Mammary epithelial cell (primary cell): ENCODE measurements at regions not wholly inside any gene's neighbourhood (a gene's known extent, or its start where the extent isn't known, plus 50 kb on each side); places are given as distances from the start of the nearest gene placed in this dataset.

Experiments
- EZH2 ChIP-seq: IDR thresholded peaks from 2 replicates; pipeline ENCODE4 v1.6.1; 2012; ENCODE audit warnings: low read length, inconsistent platforms, borderline replicate concordance
- TF ChIP-seq, protein P1 (sequence below), 2 donors: IDR thresholded peaks in 1 of 2; conservative IDR thresholded peaks in 1 of 2; 2 replicates each; pipeline ENCODE4 v1.5.1; 2011 to 2012; ENCODE audit warnings: inconsistent platforms in 2 of 2, low read length in 2 of 2, mild to moderate bottlenecking in 2 of 2, control low read depth in 1 of 2, low read depth in 1 of 2; ENCODE audit not compliant: insufficient read depth in 1 of 2; ENCODE audit errors: extremely low read depth in 1 of 2

DNA sequence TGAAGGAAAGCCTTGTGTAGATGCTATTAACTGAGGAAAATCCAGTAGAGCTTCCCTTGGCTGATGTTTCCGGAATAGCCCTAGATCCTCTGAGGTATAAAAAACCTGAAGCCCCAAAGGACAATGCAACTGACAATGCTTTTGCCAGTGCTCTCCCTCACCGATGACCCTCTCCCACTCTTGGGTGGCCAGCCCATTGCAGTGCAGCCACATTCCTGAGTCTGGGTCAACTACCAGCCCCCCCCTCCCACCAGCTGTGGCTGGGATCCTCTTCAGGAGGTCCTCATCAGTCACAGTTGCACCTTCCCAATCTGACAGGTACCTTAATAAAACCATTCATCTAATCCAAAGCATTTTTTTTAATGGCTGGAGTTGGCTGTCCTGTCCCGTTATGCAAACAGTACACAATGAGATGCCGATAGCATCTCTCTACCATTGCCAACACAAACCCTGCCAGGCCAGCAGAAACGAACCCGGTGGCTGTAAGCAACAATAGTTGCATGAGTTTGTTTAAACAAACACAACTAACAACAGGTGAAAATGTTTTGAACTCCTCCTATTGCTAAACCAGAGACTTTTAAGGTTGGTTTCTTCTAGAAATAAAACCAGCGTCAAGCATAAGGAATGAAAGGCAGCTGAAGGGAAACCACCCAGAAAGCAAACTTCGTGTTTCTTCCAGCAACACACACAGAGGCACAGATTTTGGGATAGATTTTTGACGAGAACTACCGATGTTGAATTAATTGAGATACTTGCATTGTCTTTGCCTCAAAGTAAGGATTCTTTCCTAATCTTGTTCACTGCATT, 128.3 kb upstream of the ARHGEF3 start:
- TF ChIP-seq, protein P1, sequence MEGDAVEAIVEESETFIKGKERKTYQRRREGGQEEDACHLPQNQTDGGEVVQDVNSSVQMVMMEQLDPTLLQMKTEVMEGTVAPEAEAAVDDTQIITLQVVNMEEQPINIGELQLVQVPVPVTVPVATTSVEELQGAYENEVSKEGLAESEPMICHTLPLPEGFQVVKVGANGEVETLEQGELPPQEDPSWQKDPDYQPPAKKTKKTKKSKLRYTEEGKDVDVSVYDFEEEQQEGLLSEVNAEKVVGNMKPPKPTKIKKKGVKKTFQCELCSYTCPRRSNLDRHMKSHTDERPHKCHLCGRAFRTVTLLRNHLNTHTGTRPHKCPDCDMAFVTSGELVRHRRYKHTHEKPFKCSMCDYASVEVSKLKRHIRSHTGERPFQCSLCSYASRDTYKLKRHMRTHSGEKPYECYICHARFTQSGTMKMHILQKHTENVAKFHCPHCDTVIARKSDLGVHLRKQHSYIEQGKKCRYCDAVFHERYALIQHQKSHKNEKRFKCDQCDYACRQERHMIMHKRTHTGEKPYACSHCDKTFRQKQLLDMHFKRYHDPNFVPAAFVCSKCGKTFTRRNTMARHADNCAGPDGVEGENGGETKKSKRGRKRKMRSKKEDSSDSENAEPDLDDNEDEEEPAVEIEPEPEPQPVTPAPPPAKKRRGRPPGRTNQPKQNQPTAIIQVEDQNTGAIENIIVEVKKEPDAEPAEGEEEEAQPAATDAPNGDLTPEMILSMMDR (conservative IDR thresholded peaks at IDR 0.05 in 1 of 2, IDR thresholded peaks at IDR 0.05 in 1 of 2; ENCODE audit: extremely low read depth in 1 of 2, insufficient read depth in 1 of 2, low read depth in 1 of 2, low read length in 2 of 2) = no peak
- TF ChIP-seq EZH2 = no peak
